ENCODE measurements at regions not wholly inside any gene's neighbourhood (a gene's known extent, or its start where the extent isn't known, plus 50 kb on each side); places are given as distances from the start of the nearest gene placed in this dataset.

DNA sequence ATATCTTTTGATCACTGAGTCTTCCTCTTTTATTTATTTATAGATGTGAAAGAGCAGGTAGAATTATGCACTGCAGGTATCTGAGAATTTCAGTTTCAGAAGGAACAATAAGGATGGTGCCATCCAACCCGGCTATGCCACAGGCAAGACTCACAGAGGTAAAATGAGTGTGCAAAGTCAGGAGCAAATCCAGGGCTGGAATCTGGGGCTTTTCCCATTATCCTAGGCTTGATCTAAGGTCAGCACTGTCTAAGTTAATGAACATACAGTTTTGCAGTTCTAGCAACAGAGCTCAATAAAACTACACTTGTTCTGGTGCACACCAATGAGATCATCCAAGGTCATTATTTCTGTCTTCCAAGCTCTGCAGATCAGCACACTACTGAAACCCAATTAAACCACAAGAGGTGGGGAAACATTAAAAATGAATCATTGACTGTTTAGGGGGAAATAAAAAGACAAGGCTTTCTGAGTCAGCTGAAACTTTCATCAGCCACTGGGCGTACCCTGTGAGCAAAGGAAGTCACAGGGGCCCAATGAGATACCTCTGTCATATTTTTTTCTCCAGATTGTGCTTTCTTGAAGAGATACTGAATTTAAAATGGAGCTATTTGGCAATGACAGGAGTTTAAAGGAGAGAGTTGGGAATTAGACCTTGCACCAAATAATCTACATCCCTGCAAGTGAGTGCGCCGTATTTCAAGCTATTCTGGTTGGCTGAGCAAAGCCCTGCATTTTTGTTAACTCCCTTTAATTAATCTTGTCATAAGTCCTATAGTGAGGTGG lies 662.2 kb upstream of the ZNF608 start:
- peak; percentile 50 for DNase-seq (ENCODE audit: extremely low read depth, low read depth)
- TF ChIP-seq, protein P1, sequence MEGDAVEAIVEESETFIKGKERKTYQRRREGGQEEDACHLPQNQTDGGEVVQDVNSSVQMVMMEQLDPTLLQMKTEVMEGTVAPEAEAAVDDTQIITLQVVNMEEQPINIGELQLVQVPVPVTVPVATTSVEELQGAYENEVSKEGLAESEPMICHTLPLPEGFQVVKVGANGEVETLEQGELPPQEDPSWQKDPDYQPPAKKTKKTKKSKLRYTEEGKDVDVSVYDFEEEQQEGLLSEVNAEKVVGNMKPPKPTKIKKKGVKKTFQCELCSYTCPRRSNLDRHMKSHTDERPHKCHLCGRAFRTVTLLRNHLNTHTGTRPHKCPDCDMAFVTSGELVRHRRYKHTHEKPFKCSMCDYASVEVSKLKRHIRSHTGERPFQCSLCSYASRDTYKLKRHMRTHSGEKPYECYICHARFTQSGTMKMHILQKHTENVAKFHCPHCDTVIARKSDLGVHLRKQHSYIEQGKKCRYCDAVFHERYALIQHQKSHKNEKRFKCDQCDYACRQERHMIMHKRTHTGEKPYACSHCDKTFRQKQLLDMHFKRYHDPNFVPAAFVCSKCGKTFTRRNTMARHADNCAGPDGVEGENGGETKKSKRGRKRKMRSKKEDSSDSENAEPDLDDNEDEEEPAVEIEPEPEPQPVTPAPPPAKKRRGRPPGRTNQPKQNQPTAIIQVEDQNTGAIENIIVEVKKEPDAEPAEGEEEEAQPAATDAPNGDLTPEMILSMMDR (IDR thresholded peaks at IDR 0.05; ENCODE audit: low read depth, low read length), result no peak

DNA sequence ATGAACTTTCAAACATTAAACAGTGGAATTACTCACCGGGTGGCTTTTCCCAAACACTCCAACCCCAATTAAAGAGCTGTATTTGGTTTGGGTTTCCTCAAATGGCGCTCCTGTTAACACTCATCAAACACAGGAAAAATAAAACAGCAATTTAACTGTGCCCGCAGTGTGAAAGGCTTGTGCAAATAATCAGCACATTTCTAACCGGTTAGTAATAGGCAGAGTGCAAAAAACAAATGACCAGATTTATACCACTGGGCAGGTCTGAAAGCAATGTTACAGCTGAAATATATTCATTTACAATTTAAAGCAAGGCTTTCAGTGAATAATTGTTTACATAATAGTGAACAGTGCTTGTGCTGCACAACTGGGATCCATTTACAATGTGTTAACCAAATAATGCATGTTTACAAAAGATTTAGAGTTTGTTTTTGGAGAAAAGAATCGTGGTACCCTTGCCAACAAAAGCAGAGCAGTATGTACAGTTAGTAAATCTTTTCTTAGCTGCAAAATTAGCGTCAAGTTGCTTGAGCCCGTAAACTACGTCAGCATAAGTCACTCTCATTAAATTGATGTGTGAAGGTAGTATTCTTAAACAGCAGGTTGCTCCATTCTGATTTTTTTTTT lies 662.9 kb upstream of the ZNF608 start:
- TF ChIP-seq, protein P1 (IDR thresholded peaks at IDR 0.05; ENCODE audit: low read depth, low read length), result no peak
- DNase-seq (ENCODE audit: extremely low read depth, low read depth), result no peak

DNA sequence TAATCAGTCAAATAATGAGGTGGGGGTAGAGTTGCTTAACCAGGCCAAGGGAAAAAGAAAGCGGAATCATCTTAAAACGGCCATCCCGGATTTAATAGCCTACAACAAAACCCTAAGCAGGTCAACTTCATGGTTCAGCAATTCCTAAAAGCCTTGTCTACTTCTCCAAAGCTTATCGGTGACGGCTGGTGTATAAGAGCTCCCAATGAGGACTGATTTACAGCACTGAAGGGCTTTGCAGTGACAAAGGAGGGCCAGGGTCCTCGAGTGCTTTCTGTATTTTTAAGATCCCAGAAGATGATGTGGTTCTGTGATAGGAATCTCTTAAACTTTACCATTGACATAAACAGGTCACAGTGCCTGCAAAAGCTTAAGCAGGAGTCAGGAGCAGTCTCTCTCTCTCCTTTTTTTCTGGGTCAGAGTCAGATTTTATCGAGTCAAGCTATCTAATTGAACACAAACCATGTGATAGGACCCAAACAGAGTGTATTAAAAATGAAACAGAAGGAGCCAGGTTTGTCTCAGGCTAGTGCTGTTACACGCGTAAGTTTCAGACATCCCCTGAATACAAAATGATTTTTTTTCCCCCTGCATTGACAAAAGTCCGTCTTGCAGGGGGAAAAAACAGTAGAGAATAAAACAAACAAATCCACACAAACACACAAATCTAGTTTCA lies 663.6 kb upstream of the ZNF608 start:
- no peak for DNase-seq (ENCODE audit: extremely low read depth, low read depth)
- TF ChIP-seq, protein P1 (IDR thresholded peaks at IDR 0.05; ENCODE audit: low read depth, low read length), result no peak

DNA sequence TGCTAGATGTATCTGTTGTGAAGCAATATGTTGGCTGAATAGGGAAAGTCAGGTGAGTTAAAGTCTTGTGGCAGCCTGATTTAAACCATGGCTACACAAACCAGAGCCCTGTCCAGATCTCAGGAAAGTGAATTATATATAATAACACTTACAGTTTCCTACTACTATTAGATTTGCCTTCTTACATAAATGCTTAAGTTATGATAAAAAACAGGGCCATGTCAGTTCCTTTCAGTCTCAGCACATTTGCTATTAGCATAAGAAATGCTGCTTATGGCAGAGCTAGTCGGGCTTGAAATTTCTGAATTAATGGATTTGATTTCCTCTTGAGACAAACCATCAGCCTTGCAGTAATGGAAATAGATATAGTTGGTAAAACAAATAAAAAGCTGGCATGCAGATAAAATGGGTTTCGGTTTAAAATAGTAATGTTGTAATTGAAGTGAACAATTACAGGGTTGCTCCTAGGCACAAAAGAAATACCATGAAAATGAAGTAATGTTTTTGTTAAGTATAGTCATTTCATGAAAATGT lies 664.2 kb upstream of the ZNF608 start:
- TF ChIP-seq, protein P1 (IDR thresholded peaks at IDR 0.05; ENCODE audit: low read depth, low read length), result no peak
- peak; percentile 51 for DNase-seq (ENCODE audit: extremely low read depth, low read depth)

DNA sequence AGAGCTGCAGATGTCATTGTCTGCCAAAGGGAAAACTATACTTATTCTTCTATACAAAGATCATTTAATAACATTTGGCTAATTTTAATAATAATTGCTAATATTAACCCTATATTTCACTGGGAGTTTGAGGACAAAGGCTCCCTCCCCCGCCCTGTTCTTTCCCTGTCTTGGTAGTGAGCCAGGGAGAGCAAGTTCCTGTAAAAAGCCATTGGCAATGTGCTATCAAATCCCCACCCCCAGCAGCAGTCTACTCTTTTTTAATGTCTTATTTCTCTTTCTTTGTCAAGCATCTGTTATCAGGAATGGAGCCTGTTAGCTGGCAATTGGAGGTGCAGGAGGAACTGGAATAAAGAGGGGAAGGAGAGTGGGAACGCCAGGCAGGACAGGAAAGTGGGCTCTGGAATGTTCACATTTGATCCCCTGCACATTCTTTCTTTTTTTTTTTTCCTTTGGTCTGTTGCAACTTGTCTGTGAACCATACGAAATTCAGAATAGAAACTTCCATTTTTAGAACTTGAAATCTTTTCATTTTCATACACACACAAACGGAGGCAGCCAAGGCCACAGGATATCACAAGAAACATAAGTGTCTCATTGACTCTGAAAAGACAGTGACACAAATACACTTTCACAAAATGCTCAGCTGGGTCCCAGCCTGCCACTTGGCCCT lies 664.8 kb upstream of the ZNF608 start:
- DNase-seq (ENCODE audit: extremely low read depth, low read depth), result no peak
- TF ChIP-seq, protein P1 (IDR thresholded peaks at IDR 0.05; ENCODE audit: low read depth, low read length), result no peak

DNA sequence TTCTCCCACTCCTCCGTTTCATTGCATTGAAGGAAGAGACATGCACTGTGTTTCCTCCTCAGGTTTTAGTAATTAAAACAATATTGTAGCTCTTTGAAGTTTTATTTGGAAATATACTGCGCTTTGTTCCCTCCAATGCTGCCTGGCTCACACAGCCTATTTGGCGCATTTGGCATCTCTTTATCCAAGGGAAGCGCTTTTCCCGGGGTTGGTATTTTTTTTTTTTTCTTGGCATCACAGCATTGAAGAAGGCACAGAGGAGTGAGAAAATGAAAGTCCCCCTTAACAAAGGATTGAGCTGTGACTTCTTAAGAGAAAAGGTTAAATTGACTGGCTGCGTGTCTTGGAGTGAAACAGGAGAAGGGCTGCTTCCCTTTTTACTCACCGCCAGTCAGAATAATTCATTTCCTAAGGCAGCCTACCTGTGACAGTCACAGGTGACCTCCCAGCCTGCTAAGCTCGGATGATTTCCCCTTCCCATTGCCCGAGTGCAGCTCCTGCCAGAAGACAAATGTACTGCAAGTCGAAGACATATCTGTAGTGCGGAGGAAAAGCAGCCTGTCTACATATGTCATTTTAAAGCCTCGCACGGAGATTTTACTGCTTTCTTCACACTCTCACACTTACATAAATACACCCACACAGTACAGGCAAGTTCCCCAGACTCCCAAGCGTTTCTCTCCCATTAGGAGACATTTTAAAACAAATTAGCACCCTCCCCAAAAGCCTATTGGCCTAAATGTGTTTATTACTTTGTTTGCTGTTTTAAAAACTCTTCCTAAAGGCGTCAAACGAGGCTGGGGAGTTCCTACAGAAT lies 665.5 kb upstream of the ZNF608 start:
- no peak for DNase-seq (ENCODE audit: extremely low read depth, low read depth)
- TF ChIP-seq, protein P1 (IDR thresholded peaks at IDR 0.05; ENCODE audit: low read depth, low read length), result peak; percentile 5

Measured in AG09319 (cell line).